ENCODE measurements at regions not wholly inside any gene's neighbourhood (a gene's known extent, or its start where the extent isn't known, plus 50 kb on each side); places are given as distances from the start of the nearest gene placed in this dataset.
"Not testable (repeated sequence)": the region's sequence is repeated elsewhere in the genome, so short reads cannot be mapped to it uniquely, and the experiment has no call there.

GRCh38 chr10:22067091-22067490 lies 63.6 kb upstream of the DNAJC1 start:
- Mint-ChIP-seq H3K9me3 (ENCODE audit: low read depth) (peaks cover 37% of the 10 kb centered on the region), H3K4me1 (ENCODE audit: low read depth) (no peaks in the 10 kb centered on the region), H3K4me3 (ENCODE audit: low read depth) (no peak overlapping the region), H3K27ac (no peak overlapping the region), H3K27me3 (no peaks in the 10 kb centered on the region), H3K36me3 (ENCODE audit: insufficient read depth) (peaks cover 7% of the 10 kb centered on the region)
- DNase-seq (ENCODE audit: low spot score, unreplicated experiment), result no peak
- TF ChIP-seq CTCF (IDR thresholded peaks at IDR 0.05; ENCODE audit: unreplicated experiment), result no peak

GRCh38 chr10:22060984-22061383 lies 57.5 kb upstream of the DNAJC1 start:
- H3K9me3 Mint-ChIP-seq (ENCODE audit: low read depth), result peaks cover 25% of the 10 kb centered on the region
- H3K27me3 Mint-ChIP-seq; H3K4me1 Mint-ChIP-seq (ENCODE audit: low read depth); H3K4me3 Mint-ChIP-seq (ENCODE audit: low read depth); H3K36me3 Mint-ChIP-seq (ENCODE audit: insufficient read depth); H3K27ac Mint-ChIP-seq; DNase-seq (ENCODE audit: low spot score, unreplicated experiment): not testable (repeated sequence)

- Mint-ChIP-seq H3K27me3 (no peaks in the 10 kb centered on the region), H3K9me3 (ENCODE audit: low read depth) (peaks cover 17% of the 10 kb centered on the region)
These were observed 54.7 kb upstream of the DNAJC1 start for GRCh38 chr10:22058201-22058600.

GRCh38 chr10:22054961-22055360 lies 51.4 kb upstream of the DNAJC1 start:
- DNase-seq (ENCODE audit: low spot score, unreplicated experiment), result no peak
- no peaks in the 10 kb centered on the region for H3K36me3 Mint-ChIP-seq (ENCODE audit: insufficient read depth)
- no peak for TF ChIP-seq CTCF (IDR thresholded peaks at IDR 0.05; ENCODE audit: unreplicated experiment)
- no peak overlapping the region for H3K27ac Mint-ChIP-seq
- no peaks in the 10 kb centered on the region for H3K4me1 Mint-ChIP-seq (ENCODE audit: low read depth)
- no peaks in the 10 kb centered on the region for H3K27me3 Mint-ChIP-seq
- no peak overlapping the region for H3K4me3 Mint-ChIP-seq (ENCODE audit: low read depth)
- H3K9me3 Mint-ChIP-seq (ENCODE audit: low read depth), result peaks cover 11% of the 10 kb centered on the region

More at GRCh38 chr10:22058201-22058600, 54.7 kb upstream of the DNAJC1 start:
- no peak overlapping the region for H3K4me3 Mint-ChIP-seq (ENCODE audit: low read depth)
- no peak for TF ChIP-seq CTCF (IDR thresholded peaks at IDR 0.05; ENCODE audit: unreplicated experiment)
- H3K27ac Mint-ChIP-seq, result no peak overlapping the region
- no peak for DNase-seq (ENCODE audit: low spot score, unreplicated experiment)
- H3K4me1 Mint-ChIP-seq (ENCODE audit: low read depth), result no peaks in the 10 kb centered on the region
- peaks cover under 1% of the 10 kb centered on the region for H3K36me3 Mint-ChIP-seq (ENCODE audit: insufficient read depth)
